Loucy (cell line): ENCODE measurements at regions not wholly inside any gene's neighbourhood (a gene's known extent, or its start where the extent isn't known, plus 50 kb on each side); places are given as distances from the start of the nearest gene placed in this dataset.

Source experiments
- CTCF ChIP-seq: fragments of 200-600 bp; sonication (generic); conservative IDR thresholded peaks from 2 replicates; pipeline ENCODE4 v1.5.1; 2014; ENCODE audit warnings: mild to moderate bottlenecking, antibody characterized with exemption, low read length
- EZH2phosphoT487 ChIP-seq: fragments of 200-600 bp; IDR thresholded peaks from 2 replicates; pipeline ENCODE4 v1.6.1; 2018; ENCODE audit warnings: antibody characterized with exemption, mild to moderate bottlenecking, moderate library complexity, borderline replicate concordance

GRCh38 chr16:86299882-86300610, 210.3 kb upstream of the FOXF1 start:
- TF ChIP-seq CTCF (no peak), EZH2phosphoT487 (no peak)
